HepG2 (cell line): ENCODE measurements at regions not wholly inside any gene's neighbourhood (a gene's known extent, or its start where the extent isn't known, plus 50 kb on each side); places are given as distances from the start of the nearest gene placed in this dataset.

Experiments used
- JUNB ChIP-seq: sonication (generic); formaldehyde crosslinking; IDR thresholded peaks from 2 replicates; pipeline ENCODE4 v1.8.0; 2022; ENCODE audit warnings: missing genetic modification reagents, mild to moderate bottlenecking, borderline replicate concordance
- NFYB ChIP-seq: sonication (generic); formaldehyde crosslinking; IDR thresholded peaks from 2 replicates; pipeline ENCODE4 v1.4.0; 2020; ENCODE audit warnings: missing genetic modification reagents
- SRSF1 ChIP-seq: fragments of 200-400 bp; formaldehyde crosslinking; optimal IDR thresholded peaks from 2 replicates; pipeline ENCODE3; 2017; ENCODE audit warnings: mild to moderate bottlenecking, low read depth, low read length, moderate library complexity
- TF ChIP-seq, protein P1 (sequence below): sonication (generic); formaldehyde crosslinking; IDR thresholded peaks from 2 replicates; pipeline ENCODE4 v1.4.0; 2020; ENCODE audit warnings: missing genetic modification reagents

DNA sequence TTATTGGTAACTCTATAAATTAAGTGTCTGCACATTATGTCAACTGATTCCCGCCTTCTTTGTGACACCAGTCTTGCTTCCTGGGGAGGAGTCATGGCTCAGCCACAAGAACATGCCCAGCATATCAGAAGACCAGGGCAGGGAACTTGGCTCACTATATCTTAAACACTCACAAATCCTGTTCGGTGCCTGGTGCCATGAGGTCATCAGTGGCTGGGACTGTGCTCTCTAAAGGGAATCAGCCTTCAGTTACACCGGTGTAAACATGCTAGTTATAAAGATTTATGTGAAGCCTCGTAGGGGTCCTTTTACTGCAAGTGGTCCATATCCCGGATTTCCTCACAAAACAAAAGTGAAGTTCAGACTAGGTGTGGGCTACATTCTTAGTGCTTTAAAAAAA is 73.1 kb upstream of the ZNF521 start:
- TF ChIP-seq NFYB (no peak), SRSF1 (no peak), JUNB (CRISPR knock-in tag) (no peak)
- TF ChIP-seq, protein P1, sequence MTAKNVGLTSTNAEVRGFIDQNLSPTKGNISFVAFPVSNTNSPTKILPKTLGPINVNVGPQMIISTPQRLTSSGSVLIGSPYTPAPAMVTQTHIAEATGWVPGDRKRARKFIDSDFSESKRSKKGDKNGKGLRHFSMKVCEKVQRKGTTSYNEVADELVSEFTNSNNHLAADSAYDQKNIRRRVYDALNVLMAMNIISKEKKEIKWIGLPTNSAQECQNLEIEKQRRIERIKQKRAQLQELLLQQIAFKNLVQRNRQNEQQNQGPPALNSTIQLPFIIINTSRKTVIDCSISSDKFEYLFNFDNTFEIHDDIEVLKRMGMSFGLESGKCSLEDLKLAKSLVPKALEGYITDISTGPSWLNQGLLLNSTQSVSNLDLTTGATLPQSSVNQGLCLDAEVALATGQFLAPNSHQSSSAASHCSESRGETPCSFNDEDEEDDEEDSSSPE (CRISPR knock-in tag) = no peak
